ENCODE measurements at regions not wholly inside any gene's neighbourhood (a gene's known extent, or its start where the extent isn't known, plus 50 kb on each side); places are given as distances from the start of the nearest gene placed in this dataset.

DNA sequence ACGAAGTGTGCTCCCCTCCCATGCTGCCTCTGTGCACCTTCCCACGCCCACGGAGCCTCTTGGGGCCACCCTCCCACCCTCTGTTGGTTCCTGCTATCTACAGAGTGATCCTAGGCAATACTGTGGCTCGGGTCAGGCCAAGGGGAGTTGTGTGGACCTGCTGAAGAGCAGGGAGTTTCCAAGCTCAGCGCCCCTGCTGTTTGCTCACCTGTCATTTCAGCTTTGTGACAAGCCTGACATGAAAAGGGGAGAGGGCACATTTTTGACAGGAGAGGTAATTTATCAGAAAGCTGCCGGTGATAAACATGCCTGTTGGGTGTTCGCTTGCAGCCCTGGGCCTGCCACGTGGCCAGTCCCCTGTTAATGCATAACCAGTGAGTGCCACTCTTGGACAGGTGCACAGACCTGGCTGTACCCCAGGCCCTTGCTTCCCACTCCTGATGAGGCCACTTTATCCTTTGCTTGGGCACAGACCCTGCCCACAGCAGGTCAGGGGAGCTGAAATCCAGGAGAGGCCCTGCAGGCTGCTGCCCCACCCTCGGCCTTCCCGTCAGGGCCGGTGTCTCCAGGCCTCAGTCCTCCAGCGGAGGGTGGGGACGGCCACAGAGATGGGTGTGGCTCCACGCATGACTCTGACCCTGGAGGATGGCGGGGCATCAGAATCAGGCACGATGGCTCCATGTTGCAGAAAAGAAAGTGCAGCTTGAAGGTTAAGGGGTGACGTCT lies 201.5 kb upstream of the GPR12 start:
- TF ChIP-seq REST (IDR thresholded peaks at IDR 0.05; ENCODE audit: insufficient read depth in 1 of 2, low read depth in 2 of 2, low read length in 2 of 2) (no peak), POLR2AphosphoS5 (IDR thresholded peaks at IDR 0.05; ENCODE audit: low read depth, low read length) (no peak), TAF1 (IDR thresholded peaks at IDR 0.05; ENCODE audit: borderline replicate concordance, insufficient read depth, low read length) (no peak), SIN3A (IDR thresholded peaks at IDR 0.05; ENCODE audit: borderline replicate concordance, insufficient read depth, low read length) (no peak), FOXP2 (optimal IDR thresholded peaks at IDR 0.05; ENCODE audit: borderline replicate concordance, extremely low read depth, extremely low read length, insufficient read depth) (no peak)
